Muscle layer of colon (tissue), 2 donors: ENCODE measurements at regions not wholly inside any gene's neighbourhood (a gene's known extent, or its start where the extent isn't known, plus 50 kb on each side); places are given as distances from the start of the nearest gene placed in this dataset.

Source experiments
- H3K27ac ChIP-seq: one replicate; pipeline ENCODE4 v1.7.0; 2013; ENCODE audit warnings: low read depth, mild to moderate bottlenecking, low read length, moderate library complexity
- H3K27me3 ChIP-seq, 2 donors: one replicate each; pipeline ENCODE4 v1.7.0; 2013; ENCODE audit warnings: low read length in 2 of 2, mild to moderate bottlenecking in 2 of 2; ENCODE audit not compliant: insufficient read depth in 2 of 2, control insufficient read depth in 1 of 2
- H3K36me3 ChIP-seq: one replicate; pipeline ENCODE4 v1.7.0; 2013; ENCODE audit warnings: mild to moderate bottlenecking, low read length; ENCODE audit not compliant: insufficient read depth
- H3K4me1 ChIP-seq: one replicate; pipeline ENCODE4 v1.7.0; 2013; ENCODE audit warnings: mild to moderate bottlenecking, low read length; ENCODE audit not compliant: insufficient read depth
- H3K4me3 ChIP-seq, 2 donors: one replicate each; pipeline ENCODE4 v1.7.0; 2013; ENCODE audit warnings: low read length in 2 of 2, low read depth in 1 of 2, mild to moderate bottlenecking in 1 of 2, moderate library complexity in 1 of 2
- H3K9ac ChIP-seq: one replicate; pipeline ENCODE4 v1.7.0; 2013; ENCODE audit warnings: low read length
- H3K9me3 ChIP-seq: one replicate; pipeline ENCODE4 v1.7.0; 2013; ENCODE audit warnings: mild to moderate bottlenecking, low read length
- donor health status: abdominal sarcoma.
- donor health status: Adenocarcinoma of cecum.

DNA sequence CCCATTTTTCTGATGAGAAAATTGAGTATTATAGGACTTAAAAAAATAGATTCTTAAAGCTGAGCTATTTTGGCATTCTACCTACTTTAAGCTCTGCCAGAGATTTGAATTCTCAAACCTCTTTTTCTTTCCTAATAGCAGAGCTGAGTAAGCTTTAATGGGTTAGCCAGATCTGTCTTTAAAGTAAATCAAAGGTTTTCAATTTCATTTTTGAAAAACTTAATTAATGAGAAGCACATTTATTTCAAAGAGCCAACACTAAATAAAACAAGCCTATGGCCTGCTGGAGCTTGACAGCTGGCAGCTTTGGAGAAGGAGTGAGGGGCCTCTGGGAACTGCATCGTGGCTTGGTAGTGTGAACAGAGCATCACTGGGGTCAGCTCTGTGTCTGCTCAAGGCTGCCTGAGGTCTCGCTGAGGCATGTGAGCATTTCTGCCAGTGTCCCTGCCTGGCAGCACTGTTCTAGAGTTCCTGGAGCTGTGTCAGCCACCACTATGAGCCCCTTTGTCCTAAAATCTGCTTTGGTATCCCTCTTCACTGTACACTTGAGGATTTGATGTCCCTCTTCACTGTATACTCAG lies 50.4 kb upstream of the PRSS23 start:
- no peaks in the 10 kb centered on the region for H3K4me1 ChIP-seq
- H3K9ac ChIP-seq, result no peak overlapping the region

DNA sequence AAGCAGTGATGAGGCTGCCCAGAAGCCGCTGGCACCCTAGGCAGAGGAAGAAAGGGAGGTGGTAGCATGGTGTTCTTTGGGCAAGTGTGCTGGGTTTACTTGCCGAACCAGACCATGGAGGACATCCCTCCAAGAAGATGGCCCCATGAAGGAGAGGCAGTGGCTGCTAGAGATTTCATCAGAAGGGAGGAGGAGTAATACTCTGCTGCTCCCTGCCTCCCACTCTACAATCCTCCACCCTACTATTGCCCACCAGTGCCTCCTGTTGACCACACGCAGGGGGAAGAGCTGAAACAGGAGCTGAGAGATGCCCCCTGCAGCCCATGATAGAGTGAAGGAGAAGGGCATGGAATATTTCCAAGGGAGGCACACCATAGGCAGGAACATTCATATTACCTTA lies 51.0 kb upstream of the PRSS23 start:
- Histone ChIP-seq H3K9me3 (no peaks in the 10 kb centered on the region), H3K4me3 (no peak overlapping the region), H3K9ac (no peak overlapping the region), H3K27me3 (no peaks in the 10 kb centered on the region), H3K27ac (no peak overlapping the region), H3K4me1 (no peaks in the 10 kb centered on the region), H3K36me3 (no peaks in the 10 kb centered on the region)

More for the DNA sequence above, 50.4 kb upstream of the PRSS23 start:
- H3K4me3 ChIP-seq, result no peak overlapping the region
- no peaks in the 10 kb centered on the region for H3K9me3 ChIP-seq
- no peak overlapping the region for H3K27ac ChIP-seq
- H3K27me3 ChIP-seq, result no peaks in the 10 kb centered on the region
- no peaks in the 10 kb centered on the region for H3K36me3 ChIP-seq

DNA sequence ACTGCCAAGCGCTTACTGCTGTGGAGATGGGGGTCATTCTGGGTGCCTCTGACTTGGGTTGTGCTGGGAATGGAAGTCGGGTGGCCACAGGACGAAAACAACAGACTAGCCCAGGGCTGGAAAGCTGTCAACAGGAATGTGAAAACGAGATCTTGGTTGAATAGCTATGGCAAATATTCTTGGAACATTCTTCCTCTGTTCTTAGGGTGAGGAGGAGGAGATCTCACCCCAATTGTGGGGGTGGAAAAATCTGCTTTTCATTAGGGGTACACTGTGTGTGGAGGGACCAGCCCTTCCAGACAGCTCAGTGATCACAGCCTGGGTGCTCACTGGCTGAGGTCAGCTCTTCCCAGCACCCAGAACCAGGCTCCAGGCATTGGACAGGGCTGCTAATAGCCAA lies 52.0 kb upstream of the PRSS23 start:
- Histone ChIP-seq H3K27me3 (no peaks in the 10 kb centered on the region), H3K27ac (no peak overlapping the region), H3K36me3 (no peaks in the 10 kb centered on the region), H3K4me3 (no peak overlapping the region), H3K9me3 (no peaks in the 10 kb centered on the region), H3K4me1 (peaks cover 5% of the 10 kb centered on the region), H3K9ac (no peak overlapping the region)

DNA sequence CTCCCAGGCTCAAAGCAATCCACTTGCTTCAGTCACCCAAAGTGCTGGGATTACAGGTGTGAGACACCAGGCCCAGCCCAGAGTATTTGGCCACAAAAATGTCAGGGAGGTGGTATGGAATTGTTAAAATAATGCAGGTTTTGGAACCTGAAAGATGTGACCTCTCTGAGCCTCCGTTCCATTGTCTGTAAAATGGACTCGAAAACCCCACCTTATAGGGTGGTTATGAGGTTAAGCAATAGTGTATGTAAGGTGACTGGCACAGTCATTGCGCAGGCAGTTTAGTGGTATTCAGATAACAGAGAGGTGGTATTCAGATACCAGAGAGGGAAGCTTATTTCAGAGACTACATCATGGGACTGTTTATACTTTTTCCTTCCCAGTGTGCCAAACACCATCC lies 52.5 kb upstream of the PRSS23 start:
- no peak overlapping the region for H3K4me3 ChIP-seq
- H3K27me3 ChIP-seq, result no peaks in the 10 kb centered on the region
- H3K9ac ChIP-seq, result no peak overlapping the region
- H3K4me1 ChIP-seq, result peaks cover 8% of the 10 kb centered on the region
- no peaks in the 10 kb centered on the region for H3K9me3 ChIP-seq
- H3K36me3 ChIP-seq, result no peaks in the 10 kb centered on the region
- H3K27ac ChIP-seq, result no peak overlapping the region

DNA sequence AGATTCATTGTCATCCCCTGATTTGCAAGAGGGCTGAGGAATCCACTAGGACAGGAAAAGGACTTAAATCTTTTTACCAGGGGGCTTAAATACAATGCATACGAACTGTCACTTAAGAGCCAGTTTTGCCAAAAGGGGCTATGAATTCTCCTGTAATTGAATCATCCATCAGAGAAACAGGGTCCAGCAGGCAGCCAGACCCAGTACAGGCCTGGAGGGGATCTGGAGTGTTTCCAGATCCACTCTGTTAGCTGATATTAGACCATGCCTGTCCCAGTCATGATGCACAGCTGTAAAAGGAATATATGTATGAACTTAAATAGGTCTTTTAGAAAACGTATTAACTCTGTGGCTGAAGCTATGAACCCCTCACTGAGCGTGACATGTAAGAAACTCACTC lies 53.8 kb upstream of the PRSS23 start:
- no peak overlapping the region for H3K4me3 ChIP-seq
- H3K27ac ChIP-seq, result no peak overlapping the region

DNA sequence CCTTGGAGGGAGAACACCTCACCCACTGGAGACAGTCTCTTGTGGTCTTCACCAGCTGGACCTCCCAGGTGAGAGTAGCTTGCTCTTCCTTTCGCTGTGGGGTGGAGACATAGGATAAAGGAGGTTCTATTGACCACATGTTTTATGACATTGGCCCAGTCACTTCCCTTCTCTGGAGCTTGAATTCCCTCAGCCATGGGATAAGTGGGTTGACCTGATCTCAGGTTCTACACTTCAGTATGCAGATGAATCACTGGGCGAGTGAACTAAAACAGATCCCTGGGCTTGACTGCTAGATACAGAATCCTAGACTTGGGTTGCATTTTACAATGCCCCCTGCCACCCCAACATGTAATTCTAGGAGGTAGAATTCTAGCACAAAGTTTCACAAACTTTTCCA lies 54.8 kb upstream of the PRSS23 start:
- H3K4me1 ChIP-seq, result peaks cover 21% of the 10 kb centered on the region
- no peaks in the 10 kb centered on the region for H3K9me3 ChIP-seq
- H3K4me3 ChIP-seq, result no peak overlapping the region
- no peaks in the 10 kb centered on the region for H3K36me3 ChIP-seq
- no peak overlapping the region for H3K27ac ChIP-seq
- H3K27me3 ChIP-seq, result no peaks in the 10 kb centered on the region
- no peak overlapping the region for H3K9ac ChIP-seq

More for the DNA sequence above, 53.8 kb upstream of the PRSS23 start:
- H3K27me3 ChIP-seq, result no peaks in the 10 kb centered on the region
- no peak overlapping the region for H3K9ac ChIP-seq
- no peaks in the 10 kb centered on the region for H3K9me3 ChIP-seq
- H3K4me1 ChIP-seq, result peaks cover 11% of the 10 kb centered on the region
- no peaks in the 10 kb centered on the region for H3K36me3 ChIP-seq

DNA sequence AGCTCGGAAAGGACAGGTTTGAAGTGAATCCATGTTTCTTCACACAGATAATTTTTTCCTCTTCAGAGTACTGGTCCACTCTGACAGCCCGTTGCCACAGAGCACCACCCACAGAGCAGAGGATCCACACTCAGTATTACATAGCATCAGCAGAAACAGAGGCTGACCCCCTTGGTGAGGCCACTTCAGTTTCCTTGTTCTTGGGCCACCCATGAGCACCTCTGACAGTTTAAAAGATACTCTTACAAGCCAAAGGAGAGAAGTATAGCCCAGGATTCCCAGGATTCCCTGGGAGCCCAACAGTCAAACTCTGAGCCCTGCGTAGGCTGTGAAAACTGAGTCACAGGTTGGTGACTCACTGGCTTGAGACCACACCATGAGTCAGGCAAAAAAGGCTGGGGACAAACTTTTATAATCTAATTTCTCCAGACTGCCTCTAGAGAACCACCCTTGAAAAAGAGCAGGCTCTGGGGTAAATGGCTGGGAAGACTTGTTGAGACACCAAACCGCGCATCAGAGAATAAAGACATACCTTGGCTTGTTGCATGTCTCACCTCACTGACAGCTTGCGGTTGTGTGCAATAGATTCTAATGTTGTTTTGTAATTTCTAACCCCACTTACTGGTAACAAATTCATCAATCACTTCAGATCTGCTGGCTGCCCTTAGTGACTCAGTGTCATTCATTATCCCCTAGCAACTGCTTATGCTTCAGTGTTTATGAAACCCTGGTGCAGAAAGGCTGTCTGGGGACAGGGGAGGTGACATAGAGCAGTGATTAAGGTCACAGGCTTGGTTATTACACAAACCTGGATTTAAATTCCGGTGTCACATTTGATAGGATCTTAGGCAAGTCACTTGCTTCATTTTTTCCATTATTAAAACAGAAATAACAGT lies 56.9 kb upstream of the PRSS23 start:
- Histone ChIP-seq H3K4me1 (peaks cover 35% of the 10 kb centered on the region), H3K27ac (no peak overlapping the region), H3K36me3 (no peaks in the 10 kb centered on the region), H3K9me3 (no peaks in the 10 kb centered on the region), H3K27me3 (no peaks in the 10 kb centered on the region), H3K4me3 (no peak overlapping the region), H3K9ac (no peak overlapping the region)

DNA sequence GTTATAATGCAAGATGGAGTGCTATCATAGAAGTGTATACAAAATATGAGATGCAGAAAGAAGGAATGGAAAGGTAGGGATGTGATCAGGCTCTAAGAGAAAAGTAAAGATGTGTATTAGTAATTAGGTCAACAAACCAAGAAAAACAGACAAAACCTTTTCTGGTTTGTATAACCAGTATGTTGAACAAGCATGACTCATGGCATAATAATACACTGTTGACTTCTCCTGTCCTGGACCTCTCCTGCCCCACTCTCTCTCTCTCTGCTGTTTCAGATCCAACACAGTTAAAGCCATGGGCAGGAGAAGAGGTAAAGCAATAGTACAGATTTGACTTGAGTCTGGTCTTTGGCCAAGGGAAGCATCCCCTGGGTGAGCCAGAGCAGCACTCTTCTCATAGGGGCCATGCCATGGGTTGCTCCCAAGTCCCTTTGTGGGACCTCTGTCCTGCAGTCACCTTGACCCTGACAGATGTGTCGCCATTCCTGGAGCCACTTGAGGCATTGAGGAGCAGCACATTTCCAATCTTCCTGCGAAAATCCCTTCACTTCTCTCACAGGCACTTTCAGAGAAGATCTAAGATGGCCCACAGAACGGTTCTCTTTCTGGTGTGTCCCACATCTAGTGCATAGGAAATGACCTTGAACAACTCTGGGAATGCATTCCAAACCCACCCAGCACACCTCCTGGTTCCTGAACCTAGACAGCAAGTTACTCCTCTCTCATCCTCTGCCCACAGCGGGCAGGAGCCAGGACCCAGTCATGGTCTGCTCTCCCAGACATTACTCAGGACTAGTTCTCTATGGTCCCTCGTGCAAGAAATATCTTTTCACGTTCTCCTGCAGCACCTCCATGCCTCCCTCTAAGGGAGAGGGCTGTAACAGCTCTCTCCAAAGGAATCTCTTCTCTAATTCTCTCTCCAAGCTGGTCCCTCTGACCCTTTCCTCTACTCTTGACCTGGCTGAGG lies 58.2 kb upstream of the PRSS23 start:
- H3K4me1 ChIP-seq, result peaks cover 47% of the 10 kb centered on the region
- no peaks in the 10 kb centered on the region for H3K36me3 ChIP-seq
- no peak overlapping the region for H3K4me3 ChIP-seq
- H3K9me3 ChIP-seq, result no peaks in the 10 kb centered on the region
- no peak overlapping the region for H3K27ac ChIP-seq
- no peaks in the 10 kb centered on the region for H3K27me3 ChIP-seq
- H3K9ac ChIP-seq, result no peak overlapping the region

DNA sequence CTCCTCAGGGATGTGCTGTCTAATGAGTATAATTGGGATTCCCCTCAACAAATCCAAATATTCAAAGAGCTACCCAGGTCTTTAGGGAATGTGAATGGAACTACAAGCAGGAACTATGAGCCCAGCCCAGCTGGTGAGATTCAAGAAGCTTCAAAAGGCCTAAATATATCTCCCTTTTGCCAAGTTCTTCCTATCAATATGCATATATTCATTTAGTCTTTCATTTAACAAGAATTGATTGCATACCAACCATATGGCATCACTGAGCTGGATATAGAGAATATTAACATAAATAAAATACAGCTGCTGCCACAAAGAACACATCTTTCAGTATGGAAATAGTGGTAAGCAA lies 58.9 kb upstream of the PRSS23 start:
- H3K4me1 ChIP-seq, result peaks cover 52% of the 10 kb centered on the region
- no peaks in the 10 kb centered on the region for H3K9me3 ChIP-seq
- no peak overlapping the region for H3K9ac ChIP-seq
- H3K36me3 ChIP-seq, result no peaks in the 10 kb centered on the region
- no peak overlapping the region for H3K4me3 ChIP-seq
- peak overlapping the region; percentile 56 for H3K27ac ChIP-seq
- H3K27me3 ChIP-seq, result no peaks in the 10 kb centered on the region

DNA sequence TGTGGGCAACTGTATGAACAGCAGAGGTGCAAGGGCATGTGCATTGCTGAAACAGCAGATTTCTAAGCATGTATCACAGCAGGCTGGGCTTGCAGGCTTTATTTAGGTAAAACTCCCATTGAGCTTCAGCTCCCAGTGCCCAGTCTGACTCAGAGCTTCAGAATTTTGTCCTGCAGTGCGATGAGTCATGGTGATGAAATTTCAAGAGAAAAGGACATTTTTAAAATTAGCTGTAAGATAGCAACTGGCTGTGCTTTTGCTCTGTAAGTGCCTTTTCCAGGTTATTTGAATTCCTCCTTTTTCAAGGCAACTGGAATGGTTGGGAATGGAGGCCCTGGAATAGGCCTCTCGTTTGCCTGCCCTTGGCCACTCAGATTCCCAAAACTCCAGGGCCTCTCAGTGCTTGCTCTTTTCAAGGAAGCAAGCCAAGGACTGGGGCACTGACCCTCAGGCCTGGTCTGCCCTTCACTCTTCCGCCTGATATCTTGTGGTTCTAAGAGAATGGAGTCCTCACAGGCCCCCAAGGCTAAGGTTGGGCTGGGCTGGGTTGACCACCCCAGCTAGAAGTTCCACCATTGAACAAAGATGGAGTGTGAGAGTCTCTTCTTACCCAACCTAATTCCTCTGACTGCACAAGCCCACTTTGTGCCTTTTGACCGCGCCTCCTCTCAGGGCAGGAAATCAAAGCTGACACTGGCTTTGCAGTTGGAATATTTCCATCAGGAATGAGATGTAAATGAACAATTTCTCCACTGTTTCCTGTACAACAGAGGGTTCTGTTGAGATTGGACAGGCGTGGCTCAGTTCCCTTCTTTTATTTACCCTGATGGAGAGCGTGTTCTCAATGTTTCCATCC lies 59.5 kb upstream of the PRSS23 start:
- Histone ChIP-seq H3K36me3 (no peaks in the 10 kb centered on the region), H3K27ac (peak overlapping the region; percentile 56), H3K27me3 (no peaks in the 10 kb centered on the region), H3K4me3 (no peak overlapping the region), H3K4me1 (peaks cover 52% of the 10 kb centered on the region), H3K9me3 (no peaks in the 10 kb centered on the region), H3K9ac (peak overlapping the region; percentile 6)
